HFFc6 (cell line): ENCODE measurements at regions not wholly inside any gene's neighbourhood (a gene's known extent, or its start where the extent isn't known, plus 50 kb on each side); places are given as distances from the start of the nearest gene placed in this dataset.

ENCODE experiments used
- DNase-seq: peaks from one replicate; pipeline ENCODE4 v3.0.0-alpha.2; 2018
- H3K27ac Mint-ChIP-seq: 2 replicates; pipeline ENCODE4 v1.8.0; 2020; ENCODE audit warnings: mild to moderate bottlenecking, mixed read lengths
- H3K27me3 Mint-ChIP-seq: 2 replicates; pipeline ENCODE4 v1.8.0; 2021; ENCODE audit warnings: mild to moderate bottlenecking, moderate library complexity, mixed read lengths; ENCODE audit not compliant: insufficient read depth
- H3K36me3 Mint-ChIP-seq: 2 replicates; pipeline ENCODE4 v1.8.0; 2021; ENCODE audit warnings: low read depth, mixed read lengths
- H3K4me1 Mint-ChIP-seq: 2 replicates; pipeline ENCODE4 v1.8.0; 2020; ENCODE audit warnings: low read depth, mixed read lengths
- H3K4me3 Mint-ChIP-seq: 2 replicates; pipeline ENCODE4 v1.8.0; 2020; ENCODE audit warnings: mild to moderate bottlenecking, moderate library complexity, mixed read lengths
- H3K9me3 Mint-ChIP-seq: 2 replicates; pipeline ENCODE4 v1.8.0; 2020; ENCODE audit warnings: mild to moderate bottlenecking, mixed read lengths
- CTCF ChIP-seq: fragments of 200-600 bp; sonication (generic); IDR thresholded peaks from 2 replicates; pipeline ENCODE4 v1.5.0; 2021; ENCODE audit warnings: antibody characterized with exemption, mild to moderate bottlenecking

- H3K9me3 Mint-ChIP-seq: peaks cover 18% of the 10 kb centered on the region
- peaks cover 41% of the 10 kb centered on the region; the same call in 1 of the 2 replicates for H3K4me1 Mint-ChIP-seq
- DNase-seq: peak; percentile 27
- no peaks in the 10 kb centered on the region for H3K36me3 Mint-ChIP-seq
- H3K4me3 Mint-ChIP-seq: no peak overlapping the region
- TF ChIP-seq CTCF: no peak
- H3K27ac Mint-ChIP-seq: peak overlapping the region; percentile 67; the same call in 1 of the 2 replicates
- no peaks in the 10 kb centered on the region; the same call in 1 of the 2 replicates for H3K27me3 Mint-ChIP-seq
Observed at GRCh38 chr1:239269706-239270105, 116.7 kb upstream of the CHRM3 start.

GRCh38 chr1:239268941-239269340 lies 117.4 kb upstream of the CHRM3 start:
- H3K4me1 Mint-ChIP-seq: peaks cover 34% of the 10 kb centered on the region; the same call in 1 of the 2 replicates
- H3K36me3 Mint-ChIP-seq: no peaks in the 10 kb centered on the region
- H3K9me3 Mint-ChIP-seq: peaks cover 15% of the 10 kb centered on the region
- peak overlapping the region; percentile 10; the same call in 1 of the 2 replicates for H3K27ac Mint-ChIP-seq
- no peak overlapping the region; the same call in 1 of the 2 replicates for H3K4me3 Mint-ChIP-seq
- no peak for DNase-seq
- H3K27me3 Mint-ChIP-seq: no peaks in the 10 kb centered on the region; the same call in 1 of the 2 replicates
- TF ChIP-seq CTCF: no peak

DNA sequence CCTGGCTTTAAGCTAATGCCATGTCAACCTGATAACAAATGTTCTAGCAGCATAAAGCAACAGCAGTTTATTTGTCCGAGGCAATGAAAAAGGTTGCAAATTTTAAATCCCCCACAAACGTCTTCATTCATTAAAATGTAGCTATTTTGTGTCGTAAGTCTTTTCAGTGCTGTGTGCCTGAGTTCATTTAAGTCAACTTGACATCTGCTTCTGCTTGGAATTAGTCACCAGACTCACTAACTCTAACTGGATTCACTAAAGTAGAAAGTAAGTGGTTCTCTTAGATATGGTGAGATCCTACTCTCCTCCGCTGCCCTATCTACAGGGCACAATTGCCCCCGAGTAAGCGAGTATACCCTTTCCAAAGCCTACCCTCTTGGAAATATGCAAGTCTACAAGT lies 118.4 kb upstream of the CHRM3 start:
- H3K4me3 Mint-ChIP-seq: no peak overlapping the region
- H3K27me3 Mint-ChIP-seq: no peaks in the 10 kb centered on the region; the same call in 1 of the 2 replicates
- TF ChIP-seq CTCF: no peak
- H3K9me3 Mint-ChIP-seq: peaks cover 11% of the 10 kb centered on the region
- peaks cover 26% of the 10 kb centered on the region; the same call in 1 of the 2 replicates for H3K4me1 Mint-ChIP-seq
- H3K27ac Mint-ChIP-seq: peak overlapping the region; percentile 13
- no peaks in the 10 kb centered on the region for H3K36me3 Mint-ChIP-seq
- no peak for DNase-seq

DNA sequence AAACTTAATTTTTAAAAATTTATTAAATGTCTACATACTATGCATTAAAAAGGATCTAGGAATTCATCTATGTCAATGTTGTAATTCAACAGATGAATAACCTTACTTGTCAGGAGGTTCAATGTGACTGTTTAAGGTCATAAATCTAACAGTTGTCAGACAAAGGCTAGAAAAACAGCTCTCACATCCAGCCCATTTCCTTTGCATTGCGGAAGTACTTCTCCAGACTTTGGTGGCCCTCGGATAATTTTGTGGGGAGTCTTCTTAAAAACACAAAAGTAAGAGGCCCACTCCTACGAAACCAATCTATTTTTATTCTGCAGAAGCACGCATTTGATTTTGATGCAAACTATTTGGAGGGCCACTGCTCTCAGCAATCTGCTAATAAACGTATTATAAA lies 122.6 kb upstream of the CHRM3 start:
- Mint-ChIP-seq H3K4me3 (no peak overlapping the region), H3K4me1 (peaks cover 10% of the 10 kb centered on the region; the same call in 1 of the 2 replicates), H3K27me3 (no peaks in the 10 kb centered on the region; the same call in 1 of the 2 replicates), H3K9me3 (peaks cover 2% of the 10 kb centered on the region; the same call in 1 of the 2 replicates), H3K36me3 (no peaks in the 10 kb centered on the region), H3K27ac (no peak overlapping the region)
- no peak for DNase-seq
- TF ChIP-seq CTCF: no peak

- Mint-ChIP-seq H3K9me3 (peaks cover 4% of the 10 kb centered on the region; the same call in 1 of the 2 replicates), H3K27ac (no peak overlapping the region), H3K4me3 (no peak overlapping the region), H3K36me3 (peaks cover 3% of the 10 kb centered on the region; the same call in 1 of the 2 replicates), H3K4me1 (no peaks in the 10 kb centered on the region; the same call in 1 of the 2 replicates), H3K27me3 (no peaks in the 10 kb centered on the region; the same call in 1 of the 2 replicates)
- no peak for TF ChIP-seq CTCF
- DNase-seq: no peak
Observed at GRCh38 chr1:239262538-239262937, 123.8 kb upstream of the CHRM3 start.
